HepG2 (cell line): ENCODE measurements at regions not wholly inside any gene's neighbourhood (a gene's known extent, or its start where the extent isn't known, plus 50 kb on each side); places are given as distances from the start of the nearest gene placed in this dataset.

Experiments used
- ATAC-seq: fragments of 200-7000 bp; cut with Tn5 transposase; 3 replicates; pipeline ENCODE4 v1.9.1; 2020; ENCODE audit warnings: mild to moderate bottlenecking, moderate library complexity
- BruUV-seq: library from RNA; stranded (reverse); fragments of 400-500 nt; replicated peaks from 2 replicates; lab custom pipeline; 2021; lab: Mats Ljungman, UMichigan
- CTCF ChIA-PET: fragments of 300-600 bp; formaldehyde crosslinking; extraction: SDS; loops from one replicate; lab custom pipeline; 2021; ENCODE audit warnings: low total read pairs, inconsistent platforms, low intra/inter-chr PET ratio; lab: Yijun Ruan, JAX
- POLR2A ChIA-PET: fragments of 350-600 bp; sonication (Branson Sonifier 250); formaldehyde crosslinking; loops from one replicate; lab custom pipeline; 2020; ENCODE audit warnings: antibody characterized with exemption, inconsistent platforms; lab: Yijun Ruan, JAX
- DNase-seq: peaks from one replicate; pipeline ENCODE4 v3.0.0-alpha.2; 2015; ENCODE audit warnings: low spot score
- FAIRE-seq: peaks from 3 replicates; lab custom pipeline; 2011; peaks lifted over from hg19 to GRCh38; lab: Jason Lieb, UNC
- H2AFZ ChIP-seq: one replicate; pipeline ENCODE4 v1.6.1; 2011; ENCODE audit warnings: low read length, inconsistent platforms
- H3K27ac ChIP-seq: fragments of 300-600 bp; 3 replicates; pipeline ENCODE4 v1.8.0; 2011; ENCODE audit warnings: mixed run types, mild to moderate bottlenecking, mixed read lengths, low read length, inconsistent platforms; ENCODE audit not compliant: insufficient read depth; ENCODE audit errors: extremely low read length
- H3K27me3 ChIP-seq, 2 experiments: fragments of 200-600 bp in 1 of 2; 2 replicates in 1 of 2; 3 replicates in 1 of 2; pipeline versions ENCODE4 v1.6.0 to v1.8.0; 2011; ENCODE audit warnings: low read length in 2 of 2, mild to moderate bottlenecking in 2 of 2, moderate library complexity in 2 of 2, inconsistent platforms in 1 of 2; ENCODE audit not compliant: insufficient read depth in 2 of 2, control insufficient read depth in 1 of 2
- H3K36me3 ChIP-seq, 2 experiments: fragments of 200-600 bp in 1 of 2; replicated peaks in 1 of 2; 2 replicates in 1 of 2; 3 replicates in 1 of 2; pipeline versions ENCODE4 v1.5.1 to v1.8.0; 2011; ENCODE audit warnings: low read length in 2 of 2, inconsistent platforms in 1 of 2; ENCODE audit not compliant: insufficient read depth in 2 of 2, control insufficient read depth in 1 of 2
- H3K4me1 ChIP-seq: 2 replicates; pipeline ENCODE4 v1.5.1; 2012; ENCODE audit warnings: low read length, inconsistent platforms; ENCODE audit not compliant: insufficient read depth
- H3K4me2 ChIP-seq: 2 replicates; pipeline ENCODE4 v1.6.0; 2011; ENCODE audit warnings: low read depth, low read length, inconsistent platforms
- H3K4me3 ChIP-seq, 3 experiments: fragments of 200-600 bp in 1 of 3; sonication (generic), shearing (Covaris generic) in 1 of 3; replicated peaks in 1 of 3; 2 replicates each; pipeline ENCODE4 v1.5.1; 2011 to 2016; ENCODE audit warnings: low read length in 3 of 3, inconsistent platforms in 2 of 3, low read depth in 2 of 3, mild to moderate bottlenecking in 2 of 3, control low read depth in 1 of 3, mixed read lengths in 1 of 3; ENCODE audit not compliant: insufficient read depth in 1 of 3
- H3K79me2 ChIP-seq: one replicate; pipeline ENCODE4 v1.6.1; 2011; ENCODE audit warnings: low read length, inconsistent platforms; ENCODE audit not compliant: insufficient read depth
- H3K9ac ChIP-seq: 2 replicates; pipeline ENCODE4 v1.6.0; 2011; ENCODE audit warnings: mild to moderate bottlenecking, low read depth, low read length, inconsistent platforms; ENCODE audit not compliant: insufficient read depth
- H3K9me3 ChIP-seq: 2 replicates; pipeline ENCODE4 v1.5.1; 2012; ENCODE audit warnings: mild to moderate bottlenecking, low read length
- H4K20me1 ChIP-seq: 2 replicates; pipeline ENCODE4 v1.6.0; 2011; ENCODE audit warnings: inconsistent platforms, mild to moderate bottlenecking, low read length, moderate library complexity; ENCODE audit not compliant: insufficient read depth
- ARID5B ChIP-seq: IDR thresholded peaks from 2 replicates; pipeline ENCODE4 v1.4.0; 2020; ENCODE audit warnings: mild to moderate bottlenecking, missing genetic modification reagents
- ATAD3A ChIP-seq: sonication (generic); formaldehyde crosslinking; IDR thresholded peaks from 2 replicates; pipeline ENCODE4 v1.4.0; 2020; ENCODE audit warnings: missing genetic modification reagents
- DMAP1 ChIP-seq: IDR thresholded peaks from 2 replicates; pipeline ENCODE4 v1.6.1; 2016
- ETS1 ChIP-seq: sonication (generic); formaldehyde crosslinking; IDR thresholded peaks from 2 replicates; pipeline ENCODE4 v1.4.0; 2020; ENCODE audit warnings: missing genetic modification reagents
- FUBP1 ChIP-seq: sonication (generic); formaldehyde crosslinking; IDR thresholded peaks from 2 replicates; pipeline ENCODE4 v1.5.1; 2020; ENCODE audit warnings: missing genetic modification reagents, mild to moderate bottlenecking, borderline replicate concordance
- ZNF432 ChIP-seq: sonication (generic); formaldehyde crosslinking; IDR thresholded peaks from 2 replicates; pipeline ENCODE4 v1.5.0; 2020; ENCODE audit warnings: missing genetic modification reagents, mild to moderate bottlenecking, borderline replicate concordance
- ZNF704 ChIP-seq: sonication (generic); formaldehyde crosslinking; IDR thresholded peaks from 2 replicates; pipeline ENCODE4 v1.8.1; 2023; ENCODE audit warnings: mild to moderate bottlenecking, inconsistent platforms, moderate library complexity, missing genetic modification reagents, borderline replicate concordance
- ZNF749 ChIP-seq: sonication (generic); formaldehyde crosslinking; IDR thresholded peaks from 2 replicates; pipeline ENCODE4 v1.8.0; 2022; ENCODE audit warnings: mild to moderate bottlenecking, missing genetic modification reagents, moderate library complexity, borderline replicate concordance
- ZNF768 ChIP-seq: sonication (generic); formaldehyde crosslinking; IDR thresholded peaks from 2 replicates; pipeline ENCODE4 v1.4.0; 2020; ENCODE audit warnings: missing genetic modification reagents
- ZNF792 ChIP-seq: IDR thresholded peaks from 2 replicates; pipeline ENCODE4 v1.6.1; 2016
- WGBS: methylation state at CpG from one replicate; pipeline ENCODE4 v1.1.6; 2017; ENCODE audit warnings: low lambda C conversion rate; 5-methylcytosine and 5-hydroxymethylcytosine counted together
- in situ Hi-C: cut with HindIII; loops from 2 replicates; pipeline ENCODE4 v1.10.0; 2017; ENCODE audit warnings: low pct_unique_long_range_greater_than_20kb; ENCODE audit not compliant: extremely low pct_ligation_motif_present
- intact Hi-C: fragments of 100-400 bp; cut with micrococcal nuclease; formaldehyde crosslinking; loops from one replicate; pipeline ENCODE4 v1.10.0; 2022; ENCODE audit not compliant: unreplicated experiment

DNA sequence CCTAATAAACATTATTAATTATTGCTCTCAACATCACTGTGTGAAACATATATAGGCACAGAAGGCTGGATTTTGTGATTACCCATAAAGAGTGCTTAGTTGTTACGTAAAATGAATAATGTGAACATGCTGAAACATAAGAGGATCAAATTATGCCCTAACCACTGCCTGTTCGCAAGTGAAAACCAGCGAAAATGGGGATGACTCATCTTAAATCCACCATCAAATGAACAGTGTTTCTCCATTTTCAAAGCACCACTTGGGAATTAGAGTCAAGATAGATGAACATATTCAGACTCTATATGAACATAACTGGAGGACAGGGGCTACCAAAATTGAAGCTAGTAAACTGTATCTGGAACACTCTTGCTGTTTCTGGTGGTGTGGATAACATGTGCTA, 386.2 kb downstream of the HHIPL2 start:
- H3K4me1 ChIP-seq: no peaks in the 10 kb centered on the region
- no peaks in the 10 kb centered on the region for H4K20me1 ChIP-seq
- no peak for DNase-seq
- WGBS: 8% methylated on average over 3 of the region's 3 CpGs
- H3K9me3 ChIP-seq: no peaks in the 10 kb centered on the region
- no peak overlapping the region for H3K27ac ChIP-seq
- intact Hi-C loops: no loop called here
- no peak overlapping the region for H3K4me3 ChIP-seq
- H3K9ac ChIP-seq: no peak overlapping the region
- H3K27me3 ChIP-seq: no peaks in the 10 kb centered on the region
- CTCF ChIA-PET: no interaction called here
- no peak overlapping the region for H3K4me2 ChIP-seq
- BruUV-seq: no TSS peak
- no peak for TF ChIP-seq ARID5B (CRISPR knock-in tag)
- no peak for TF ChIP-seq DMAP1 (CRISPR knock-in tag)
- TF ChIP-seq ATAD3A (CRISPR knock-in tag): no peak
- TF ChIP-seq ZNF792 (CRISPR knock-in tag): no peak
- TF ChIP-seq ZNF768: no peak
- TF ChIP-seq ETS1 (CRISPR knock-in tag): no peak
- TF ChIP-seq ZNF749: no peak
- TF ChIP-seq ZNF704 (CRISPR knock-in tag): no peak
- no peak for TF ChIP-seq FUBP1 (CRISPR knock-in tag)
- no peak for TF ChIP-seq ZNF432
- TF ChIP-seq, all 625 proteins: peak for 0
- ATAC-seq (no peak), FAIRE-seq (no peak)
- Histone ChIP-seq H3K36me3 (no peaks in the 10 kb centered on the region), H3K79me2 (no peaks in the 10 kb centered on the region), H2AFZ (no peak overlapping the region)
- in situ Hi-C loops: no loop called here
- POLR2A ChIA-PET: no interaction called here
